ENCODE measurements at regions not wholly inside any gene's neighbourhood (a gene's known extent, or its start where the extent isn't known, plus 50 kb on each side); places are given as distances from the start of the nearest gene placed in this dataset.
"Not testable (repeated sequence)": the region's sequence is repeated elsewhere in the genome, so short reads cannot be mapped to it uniquely, and the experiment has no call there.

- H3K18ac ChIP-seq (ENCODE audit: low read length); H3K9me3 ChIP-seq (ENCODE audit: insufficient read depth, low read depth, low read length); H4K8ac ChIP-seq (ENCODE audit: low read depth, low read length); DNase-seq; H2AFZ ChIP-seq (ENCODE audit: insufficient read depth, low read length, poor library complexity); H3K4me1 ChIP-seq (ENCODE audit: control insufficient read depth in 1 of 2, insufficient read depth in 2 of 2, low read length in 2 of 2); H3K14ac ChIP-seq (ENCODE audit: low read length); H3K9ac ChIP-seq (ENCODE audit: low read length); H3K4me2 ChIP-seq (ENCODE audit: low read length); H2BK120ac ChIP-seq (ENCODE audit: insufficient read depth, low read length, poor library complexity); H4K12ac ChIP-seq (ENCODE audit: low read depth, low read length); H3K4ac ChIP-seq (ENCODE audit: low read depth, low read length); H3K36me3 ChIP-seq (ENCODE audit: control insufficient read depth in 1 of 2, insufficient read depth in 2 of 2, low read length in 2 of 2); H3K27me3 ChIP-seq (ENCODE audit: insufficient read depth, low read length); H3K4me3 ChIP-seq (ENCODE audit: low read depth, low read length); H2BK5ac ChIP-seq (ENCODE audit: low read depth, low read length, poor library complexity); H3K79me2 ChIP-seq (ENCODE audit: control insufficient read depth, insufficient read depth, low read length, poor library complexity); H2BK12ac ChIP-seq (ENCODE audit: low read length); H3K27ac ChIP-seq (ENCODE audit: low read depth, low read length); H3K23ac ChIP-seq (ENCODE audit: low read length); H2AK5ac ChIP-seq (ENCODE audit: low read length); H3K79me1 ChIP-seq (ENCODE audit: low read length); H4K91ac ChIP-seq (ENCODE audit: low read depth, low read length): not testable (repeated sequence)
- WGBS (ENCODE audit: extremely low coverage, insufficient coverage, insufficient read length) = no CpG with 5 or more reads among the region's 1 CpG
Observed at GRCh38 chr1:185429668-185430067, 112.6 kb upstream of the IVNS1ABP start.

- Histone ChIP-seq H3K36me3 (ENCODE audit: control insufficient read depth in 1 of 2, insufficient read depth in 2 of 2, low read length in 2 of 2) (no peaks in the 10 kb centered on the region), H2BK5ac (ENCODE audit: low read depth, low read length, poor library complexity) (no peak overlapping the region), H4K8ac (ENCODE audit: low read depth, low read length) (no peak overlapping the region), H2AK5ac (ENCODE audit: low read length) (no peak overlapping the region), H3K27ac (ENCODE audit: low read depth, low read length) (no peak overlapping the region), H4K91ac (ENCODE audit: low read depth, low read length) (no peak overlapping the region), H3K14ac (ENCODE audit: low read length) (no peak overlapping the region), H3K18ac (ENCODE audit: low read length) (no peak overlapping the region), H2BK12ac (ENCODE audit: low read length) (no peak overlapping the region), H3K4me1 (ENCODE audit: control insufficient read depth in 1 of 2, insufficient read depth in 2 of 2, low read length in 2 of 2) (no peaks in the 10 kb centered on the region), H3K9me3 (ENCODE audit: insufficient read depth, low read depth, low read length) (no peaks in the 10 kb centered on the region), H3K4me2 (ENCODE audit: low read length) (no peak overlapping the region), H3K27me3 (ENCODE audit: insufficient read depth, low read length) (no peaks in the 10 kb centered on the region), H2AFZ (ENCODE audit: insufficient read depth, low read length, poor library complexity) (no peak overlapping the region), H2BK120ac (ENCODE audit: insufficient read depth, low read length, poor library complexity) (no peak overlapping the region), H3K4me3 (ENCODE audit: low read depth, low read length) (no peak overlapping the region), H4K12ac (ENCODE audit: low read depth, low read length) (no peak overlapping the region), H3K79me1 (ENCODE audit: low read length) (no peaks in the 10 kb centered on the region), H3K4ac (ENCODE audit: low read depth, low read length) (no peak overlapping the region), H3K9ac (ENCODE audit: low read length) (no peak overlapping the region), H3K79me2 (ENCODE audit: control insufficient read depth, insufficient read depth, low read length, poor library complexity) (no peaks in the 10 kb centered on the region), H3K23ac (ENCODE audit: low read length) (no peak overlapping the region)
- WGBS (ENCODE audit: extremely low coverage, insufficient coverage, insufficient read length) = no CpG with 5 or more reads among the region's 3 CpGs
- no peak for DNase-seq
Observed at GRCh38 chr1:185427776-185428175, 110.7 kb upstream of the IVNS1ABP start.

GRCh38 chr1:185427264-185427663 lies 110.2 kb upstream of the IVNS1ABP start:
- Histone ChIP-seq H3K9me3 (ENCODE audit: insufficient read depth, low read depth, low read length) (no peaks in the 10 kb centered on the region), H3K79me2 (ENCODE audit: control insufficient read depth, insufficient read depth, low read length, poor library complexity) (no peaks in the 10 kb centered on the region), H3K36me3 (ENCODE audit: control insufficient read depth in 1 of 2, insufficient read depth in 2 of 2, low read length in 2 of 2) (no peaks in the 10 kb centered on the region), H3K23ac (ENCODE audit: low read length) (no peak overlapping the region), H2BK120ac (ENCODE audit: insufficient read depth, low read length, poor library complexity) (no peak overlapping the region), H2BK5ac (ENCODE audit: low read depth, low read length, poor library complexity) (no peak overlapping the region), H3K18ac (ENCODE audit: low read length) (no peak overlapping the region), H2BK12ac (ENCODE audit: low read length) (no peak overlapping the region), H3K4ac (ENCODE audit: low read depth, low read length) (no peak overlapping the region), H3K4me2 (ENCODE audit: low read length) (no peak overlapping the region), H3K27me3 (ENCODE audit: insufficient read depth, low read length) (no peaks in the 10 kb centered on the region), H4K12ac (ENCODE audit: low read depth, low read length) (no peak overlapping the region), H3K27ac (ENCODE audit: low read depth, low read length) (no peak overlapping the region), H3K79me1 (ENCODE audit: low read length) (no peaks in the 10 kb centered on the region), H4K91ac (ENCODE audit: low read depth, low read length) (no peak overlapping the region), H3K4me3 (ENCODE audit: low read depth, low read length) (no peak overlapping the region), H3K9ac (ENCODE audit: low read length) (no peak overlapping the region), H2AK5ac (ENCODE audit: low read length) (no peak overlapping the region), H3K4me1 (ENCODE audit: control insufficient read depth in 1 of 2, insufficient read depth in 2 of 2, low read length in 2 of 2) (no peaks in the 10 kb centered on the region), H4K8ac (ENCODE audit: low read depth, low read length) (no peak overlapping the region), H2AFZ (ENCODE audit: insufficient read depth, low read length, poor library complexity) (no peak overlapping the region), H3K14ac (ENCODE audit: low read length) (no peak overlapping the region)
- no CpG with 5 or more reads among the region's 2 CpGs for WGBS (ENCODE audit: extremely low coverage, insufficient coverage, insufficient read length)
- no peak for DNase-seq

- Histone ChIP-seq H3K23ac (ENCODE audit: low read length) (no peak overlapping the region), H4K91ac (ENCODE audit: low read depth, low read length) (no peak overlapping the region), H2BK12ac (ENCODE audit: low read length) (no peak overlapping the region), H3K36me3 (ENCODE audit: control insufficient read depth in 1 of 2, insufficient read depth in 2 of 2, low read length in 2 of 2) (no peaks in the 10 kb centered on the region), H3K4ac (ENCODE audit: low read depth, low read length) (no peak overlapping the region), H3K4me1 (ENCODE audit: control insufficient read depth in 1 of 2, insufficient read depth in 2 of 2, low read length in 2 of 2) (no peaks in the 10 kb centered on the region), H2AFZ (ENCODE audit: insufficient read depth, low read length, poor library complexity) (no peak overlapping the region), H3K4me2 (ENCODE audit: low read length) (no peak overlapping the region), H3K9me3 (ENCODE audit: insufficient read depth, low read depth, low read length) (no peaks in the 10 kb centered on the region), H3K18ac (ENCODE audit: low read length) (no peak overlapping the region), H2BK120ac (ENCODE audit: insufficient read depth, low read length, poor library complexity) (no peak overlapping the region), H4K12ac (ENCODE audit: low read depth, low read length) (no peak overlapping the region), H3K27ac (ENCODE audit: low read depth, low read length) (no peak overlapping the region), H3K79me1 (ENCODE audit: low read length) (no peaks in the 10 kb centered on the region), H3K27me3 (ENCODE audit: insufficient read depth, low read length) (no peaks in the 10 kb centered on the region), H4K8ac (ENCODE audit: low read depth, low read length) (no peak overlapping the region), H2AK5ac (ENCODE audit: low read length) (no peak overlapping the region), H2BK5ac (ENCODE audit: low read depth, low read length, poor library complexity) (no peak overlapping the region), H3K9ac (ENCODE audit: low read length) (no peak overlapping the region), H3K14ac (ENCODE audit: low read length) (no peak overlapping the region), H3K4me3 (ENCODE audit: low read depth, low read length) (no peak overlapping the region), H3K79me2 (ENCODE audit: control insufficient read depth, insufficient read depth, low read length, poor library complexity) (no peaks in the 10 kb centered on the region)
- DNase-seq = no peak
- no CpG with 5 or more reads among the region's 5 CpGs for WGBS (ENCODE audit: extremely low coverage, insufficient coverage, insufficient read length)
Observed at GRCh38 chr1:185426848-185427247, 109.8 kb upstream of the IVNS1ABP start.
